ENCODE measurements at regions not wholly inside any gene's neighbourhood (a gene's known extent, or its start where the extent isn't known, plus 50 kb on each side); places are given as distances from the start of the nearest gene placed in this dataset.

DNA sequence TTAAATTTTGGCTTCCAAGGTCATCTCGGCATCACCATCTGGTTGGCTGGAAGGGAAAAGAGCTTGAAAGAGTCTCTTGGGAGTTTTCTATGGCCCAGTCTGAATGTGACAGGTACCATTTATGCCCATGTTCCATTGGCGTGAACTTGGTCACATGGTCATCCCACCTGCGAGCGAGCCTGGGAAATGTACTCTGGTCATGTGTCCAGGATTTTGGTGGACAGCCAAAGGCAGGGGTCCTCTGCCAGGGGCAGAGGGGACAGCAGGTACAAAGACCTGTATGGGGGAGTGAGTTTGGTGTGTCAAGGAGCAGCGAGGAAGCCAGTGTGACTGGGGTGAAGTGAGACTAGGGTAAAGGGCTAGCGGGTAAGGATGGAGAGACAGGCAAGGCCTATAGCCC, 112.6 kb downstream of the CDC5L start:
- no peak overlapping the region for H3K27ac ChIP-seq (ENCODE audit: low read depth in 2 of 2, low read length in 1 of 2)
- H3K36me3 ChIP-seq (ENCODE audit: control insufficient read depth in 2 of 2, insufficient read depth in 2 of 2, low read length in 1 of 2) = no peaks in the 10 kb centered on the region
- no peak overlapping the region for H3K4me3 ChIP-seq (ENCODE audit: low read depth in 1 of 2, low read length in 2 of 2)
- H3K9me3 ChIP-seq (ENCODE audit: control insufficient read depth in 2 of 2, insufficient read depth in 1 of 2, low read depth in 1 of 2, low read length in 1 of 2) = peaks cover 0 to 4% of the 10 kb centered on the region in 2 donors
- WGBS, 2 donors = 94 to 95% methylated on average over 6 of the region's 6 CpGs
- H3K4me1 ChIP-seq (ENCODE audit: control insufficient read depth in 2 of 2, insufficient read depth in 2 of 2, low read length in 1 of 2) = no peaks in the 10 kb centered on the region
- H3K27me3 ChIP-seq (ENCODE audit: control insufficient read depth in 1 of 2, insufficient read depth in 2 of 2, low read length in 2 of 2) = no peaks in the 10 kb centered on the region

GRCh38 chr6:44503471-44503870, 116.0 kb downstream of the CDC5L start:
- no peaks in the 10 kb centered on the region for H3K4me1 ChIP-seq (ENCODE audit: control insufficient read depth in 2 of 2, insufficient read depth in 2 of 2, low read length in 1 of 2)
- peaks cover 0 to 4% of the 10 kb centered on the region in 2 donors for H3K9me3 ChIP-seq (ENCODE audit: control insufficient read depth in 2 of 2, insufficient read depth in 1 of 2, low read depth in 1 of 2, low read length in 1 of 2)
- no peaks in the 10 kb centered on the region for H3K27me3 ChIP-seq (ENCODE audit: control insufficient read depth in 1 of 2, insufficient read depth in 2 of 2, low read length in 2 of 2)
- H3K36me3 ChIP-seq (ENCODE audit: control insufficient read depth in 2 of 2, insufficient read depth in 2 of 2, low read length in 1 of 2) = no peaks in the 10 kb centered on the region
- H3K27ac ChIP-seq (ENCODE audit: low read depth in 2 of 2, low read length in 1 of 2) = no peak overlapping the region
- no peak overlapping the region for H3K4me3 ChIP-seq (ENCODE audit: low read depth in 1 of 2, low read length in 2 of 2)
- WGBS, 2 donors = 71 to 74% methylated on average over 4 of the region's 4 CpGs

- Histone ChIP-seq H3K4me1 (ENCODE audit: control insufficient read depth in 2 of 2, insufficient read depth in 2 of 2, low read length in 1 of 2) (no peaks in the 10 kb centered on the region), H3K27ac (ENCODE audit: low read depth in 2 of 2, low read length in 1 of 2) (no peak overlapping the region)
- WGBS, 2 donors = 24 to 27% methylated on average over 5 of the region's 5 CpGs
Measured at GRCh38 chr6:44504301-44504791, 116.8 kb downstream of the CDC5L start.

GRCh38 chr6:44505751-44506150, 118.2 kb downstream of the CDC5L start:
- H3K36me3 ChIP-seq (ENCODE audit: control insufficient read depth in 2 of 2, insufficient read depth in 2 of 2, low read length in 1 of 2) = no peaks in the 10 kb centered on the region
- H3K4me1 ChIP-seq (ENCODE audit: control insufficient read depth in 2 of 2, insufficient read depth in 2 of 2, low read length in 1 of 2) = no peaks in the 10 kb centered on the region
- no peaks in the 10 kb centered on the region for H3K27me3 ChIP-seq (ENCODE audit: control insufficient read depth in 1 of 2, insufficient read depth in 2 of 2, low read length in 2 of 2)
- H3K9me3 ChIP-seq (ENCODE audit: control insufficient read depth in 2 of 2, insufficient read depth in 1 of 2, low read depth in 1 of 2, low read length in 1 of 2) = peaks cover 0 to 4% of the 10 kb centered on the region in 2 donors
- H3K4me3 ChIP-seq (ENCODE audit: low read depth in 1 of 2, low read length in 2 of 2) = no peak overlapping the region
- H3K27ac ChIP-seq (ENCODE audit: low read depth in 2 of 2, low read length in 1 of 2) = no peak overlapping the region
- 72 to 78% methylated on average over 4 of the region's 4 CpGs for WGBS, 2 donors

More at GRCh38 chr6:44504301-44504791, 116.8 kb downstream of the CDC5L start:
- H3K9me3 ChIP-seq (ENCODE audit: control insufficient read depth in 2 of 2, insufficient read depth in 1 of 2, low read depth in 1 of 2, low read length in 1 of 2) = peaks cover 0 to 4% of the 10 kb centered on the region in 2 donors
- no peak overlapping the region for H3K4me3 ChIP-seq (ENCODE audit: low read depth in 1 of 2, low read length in 2 of 2)
- no peaks in the 10 kb centered on the region for H3K36me3 ChIP-seq (ENCODE audit: control insufficient read depth in 2 of 2, insufficient read depth in 2 of 2, low read length in 1 of 2)
- H3K27me3 ChIP-seq (ENCODE audit: control insufficient read depth in 1 of 2, insufficient read depth in 2 of 2, low read length in 2 of 2) = no peaks in the 10 kb centered on the region

- H3K4me3 ChIP-seq (ENCODE audit: low read depth in 1 of 2, low read length in 2 of 2) = no peak overlapping the region
- H3K4me1 ChIP-seq (ENCODE audit: control insufficient read depth in 2 of 2, insufficient read depth in 2 of 2, low read length in 1 of 2) = no peaks in the 10 kb centered on the region
- peaks cover 0 to 2% of the 10 kb centered on the region in 2 donors for H3K9me3 ChIP-seq (ENCODE audit: control insufficient read depth in 2 of 2, insufficient read depth in 1 of 2, low read depth in 1 of 2, low read length in 1 of 2)
- no peak overlapping the region for H3K27ac ChIP-seq (ENCODE audit: low read depth in 2 of 2, low read length in 1 of 2)
- H3K36me3 ChIP-seq (ENCODE audit: control insufficient read depth in 2 of 2, insufficient read depth in 2 of 2, low read length in 1 of 2) = no peaks in the 10 kb centered on the region
- no peaks in the 10 kb centered on the region for H3K27me3 ChIP-seq (ENCODE audit: control insufficient read depth in 1 of 2, insufficient read depth in 2 of 2, low read length in 2 of 2)
- 87 to 93% methylated on average over 1 of the region's 1 CpG for WGBS, 2 donors
Measured at GRCh38 chr6:44507014-44507413, 119.5 kb downstream of the CDC5L start.

DNA sequence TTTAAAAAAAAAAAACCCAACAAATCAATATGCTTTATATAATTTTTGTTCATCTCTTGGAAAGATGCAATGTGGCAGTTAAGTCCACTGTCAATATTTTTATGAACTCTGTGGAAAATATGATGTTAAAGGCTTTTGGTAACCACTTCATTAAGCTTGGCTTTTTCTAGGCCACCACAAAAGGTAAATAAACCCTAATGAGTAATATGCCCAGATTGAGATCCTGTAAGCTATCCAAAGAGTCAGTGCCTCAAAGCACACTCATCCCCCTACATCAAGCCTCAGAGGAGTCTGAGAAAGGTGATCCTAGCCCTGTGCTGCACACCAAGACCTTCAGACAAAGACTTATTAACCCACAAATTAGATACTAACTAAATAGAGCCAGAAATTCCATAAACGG, 121.1 kb downstream of the CDC5L start:
- H3K36me3 ChIP-seq (ENCODE audit: control insufficient read depth in 2 of 2, insufficient read depth in 2 of 2, low read length in 1 of 2) = no peaks in the 10 kb centered on the region
- WGBS, 2 donors = 75 to 86% methylated on average over 1 of the region's 1 CpG
- no peaks in the 10 kb centered on the region for H3K27me3 ChIP-seq (ENCODE audit: control insufficient read depth in 1 of 2, insufficient read depth in 2 of 2, low read length in 2 of 2)
- H3K4me3 ChIP-seq (ENCODE audit: low read depth in 1 of 2, low read length in 2 of 2) = no peak overlapping the region
- H3K9me3 ChIP-seq (ENCODE audit: control insufficient read depth in 2 of 2, insufficient read depth in 1 of 2, low read depth in 1 of 2, low read length in 1 of 2) = peaks cover 0 to 2% of the 10 kb centered on the region in 2 donors
- peaks cover 3 to 4% of the 10 kb centered on the region in 2 donors for H3K4me1 ChIP-seq (ENCODE audit: control insufficient read depth in 2 of 2, insufficient read depth in 2 of 2, low read length in 1 of 2)
- no peak overlapping the region for H3K27ac ChIP-seq (ENCODE audit: low read depth in 2 of 2, low read length in 1 of 2)

- Histone ChIP-seq H3K36me3 (ENCODE audit: control insufficient read depth in 2 of 2, insufficient read depth in 2 of 2, low read length in 1 of 2) (no peaks in the 10 kb centered on the region), H3K27ac (ENCODE audit: low read depth in 2 of 2, low read length in 1 of 2) (no peak overlapping the region), H3K9me3 (ENCODE audit: control insufficient read depth in 2 of 2, insufficient read depth in 1 of 2, low read depth in 1 of 2, low read length in 1 of 2) (no peaks in the 10 kb centered on the region), H3K4me3 (ENCODE audit: low read depth in 1 of 2, low read length in 2 of 2) (no peak overlapping the region), H3K27me3 (ENCODE audit: control insufficient read depth in 1 of 2, insufficient read depth in 2 of 2, low read length in 2 of 2) (no peaks in the 10 kb centered on the region), H3K4me1 (ENCODE audit: control insufficient read depth in 2 of 2, insufficient read depth in 2 of 2, low read length in 1 of 2) (peaks cover 3 to 4% of the 10 kb centered on the region in 2 donors)
- 71 to 76% methylated on average over 3 of the region's 3 CpGs for WGBS, 2 donors
Measured at GRCh38 chr6:44511126-44511525, 123.6 kb downstream of the CDC5L start.

GRCh38 chr6:44512868-44513741, 125.6 kb downstream of the CDC5L start:
- H3K4me1 ChIP-seq (ENCODE audit: control insufficient read depth in 2 of 2, insufficient read depth in 2 of 2, low read length in 1 of 2) = peaks cover 3 to 4% of the 10 kb centered on the region in 2 donors
- WGBS, 2 donors = 44 to 54% methylated on average over 7 of the region's 7 CpGs

GRCh38 chr6:44514085-44514484, 126.6 kb downstream of the CDC5L start:
- H3K4me3 ChIP-seq (ENCODE audit: low read depth in 1 of 2, low read length in 2 of 2) = no peak overlapping the region

More at GRCh38 chr6:44512868-44513741, 125.6 kb downstream of the CDC5L start:
- Histone ChIP-seq H3K9me3 (ENCODE audit: control insufficient read depth in 2 of 2, insufficient read depth in 1 of 2, low read depth in 1 of 2, low read length in 1 of 2) (no peaks in the 10 kb centered on the region), H3K36me3 (ENCODE audit: control insufficient read depth in 2 of 2, insufficient read depth in 2 of 2, low read length in 1 of 2) (no peaks in the 10 kb centered on the region), H3K4me3 (ENCODE audit: low read depth in 1 of 2, low read length in 2 of 2) (no peak overlapping the region), H3K27ac (ENCODE audit: low read depth in 2 of 2, low read length in 1 of 2) (no peak overlapping the region), H3K27me3 (ENCODE audit: control insufficient read depth in 1 of 2, insufficient read depth in 2 of 2, low read length in 2 of 2) (no peaks in the 10 kb centered on the region)

More at GRCh38 chr6:44514085-44514484, 126.6 kb downstream of the CDC5L start:
- no peak overlapping the region for H3K27ac ChIP-seq (ENCODE audit: low read depth in 2 of 2, low read length in 1 of 2)
- no peaks in the 10 kb centered on the region for H3K9me3 ChIP-seq (ENCODE audit: control insufficient read depth in 2 of 2, insufficient read depth in 1 of 2, low read depth in 1 of 2, low read length in 1 of 2)
- peaks cover 3 to 4% of the 10 kb centered on the region in 2 donors for H3K4me1 ChIP-seq (ENCODE audit: control insufficient read depth in 2 of 2, insufficient read depth in 2 of 2, low read length in 1 of 2)
- no peaks in the 10 kb centered on the region for H3K36me3 ChIP-seq (ENCODE audit: control insufficient read depth in 2 of 2, insufficient read depth in 2 of 2, low read length in 1 of 2)
- H3K27me3 ChIP-seq (ENCODE audit: control insufficient read depth in 1 of 2, insufficient read depth in 2 of 2, low read length in 2 of 2) = no peaks in the 10 kb centered on the region
- 93 to 98% methylated on average over 2 of the region's 2 CpGs for WGBS, 2 donors

All from esophagus (tissue), 2 donors.